Fibroblast of the aortic adventitia (primary cell): ENCODE measurements at regions not wholly inside any gene's neighbourhood (a gene's known extent, or its start where the extent isn't known, plus 50 kb on each side); places are given as distances from the start of the nearest gene placed in this dataset.

Experiments used
- DNase-seq: peaks from one replicate; pipeline ENCODE4 v3.0.0-alpha.2; 2010; ENCODE audit warnings: low read depth
- H3K4me3 ChIP-seq: 2 replicates; pipeline ENCODE4 v1.5.1; 2011; ENCODE audit warnings: low read depth, mild to moderate bottlenecking, control low read depth, low read length, moderate library complexity
- TF ChIP-seq, protein P1 (sequence below): IDR thresholded peaks from 2 replicates; pipeline ENCODE4 v1.5.1; 2011; ENCODE audit warnings: mild to moderate bottlenecking, low read length, control low read depth, inconsistent platforms; ENCODE audit not compliant: insufficient read depth

DNA sequence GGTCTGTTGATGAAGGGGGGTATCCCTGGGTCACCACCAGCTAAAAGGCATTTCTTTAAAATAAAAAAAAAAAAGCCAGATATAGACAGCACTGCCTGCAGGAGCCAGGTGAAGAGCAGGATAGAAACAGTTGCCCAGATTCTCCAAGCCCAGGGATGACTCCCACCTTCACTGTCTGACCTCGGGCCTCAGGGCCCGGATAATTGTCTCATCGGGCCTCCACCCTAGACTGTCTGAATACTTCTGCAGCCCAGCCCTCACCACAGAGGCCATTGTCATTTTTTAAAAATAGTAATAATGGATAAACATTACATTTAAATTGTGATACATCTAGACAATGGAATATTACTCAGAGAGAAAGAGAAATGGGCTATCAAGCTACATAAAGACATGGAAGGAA lies 92.8 kb upstream of the TNRC6C start:
- DNase-seq: no peak
- TF ChIP-seq, protein P1, sequence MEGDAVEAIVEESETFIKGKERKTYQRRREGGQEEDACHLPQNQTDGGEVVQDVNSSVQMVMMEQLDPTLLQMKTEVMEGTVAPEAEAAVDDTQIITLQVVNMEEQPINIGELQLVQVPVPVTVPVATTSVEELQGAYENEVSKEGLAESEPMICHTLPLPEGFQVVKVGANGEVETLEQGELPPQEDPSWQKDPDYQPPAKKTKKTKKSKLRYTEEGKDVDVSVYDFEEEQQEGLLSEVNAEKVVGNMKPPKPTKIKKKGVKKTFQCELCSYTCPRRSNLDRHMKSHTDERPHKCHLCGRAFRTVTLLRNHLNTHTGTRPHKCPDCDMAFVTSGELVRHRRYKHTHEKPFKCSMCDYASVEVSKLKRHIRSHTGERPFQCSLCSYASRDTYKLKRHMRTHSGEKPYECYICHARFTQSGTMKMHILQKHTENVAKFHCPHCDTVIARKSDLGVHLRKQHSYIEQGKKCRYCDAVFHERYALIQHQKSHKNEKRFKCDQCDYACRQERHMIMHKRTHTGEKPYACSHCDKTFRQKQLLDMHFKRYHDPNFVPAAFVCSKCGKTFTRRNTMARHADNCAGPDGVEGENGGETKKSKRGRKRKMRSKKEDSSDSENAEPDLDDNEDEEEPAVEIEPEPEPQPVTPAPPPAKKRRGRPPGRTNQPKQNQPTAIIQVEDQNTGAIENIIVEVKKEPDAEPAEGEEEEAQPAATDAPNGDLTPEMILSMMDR: no peak
- no peak overlapping the region for H3K4me3 ChIP-seq

DNA sequence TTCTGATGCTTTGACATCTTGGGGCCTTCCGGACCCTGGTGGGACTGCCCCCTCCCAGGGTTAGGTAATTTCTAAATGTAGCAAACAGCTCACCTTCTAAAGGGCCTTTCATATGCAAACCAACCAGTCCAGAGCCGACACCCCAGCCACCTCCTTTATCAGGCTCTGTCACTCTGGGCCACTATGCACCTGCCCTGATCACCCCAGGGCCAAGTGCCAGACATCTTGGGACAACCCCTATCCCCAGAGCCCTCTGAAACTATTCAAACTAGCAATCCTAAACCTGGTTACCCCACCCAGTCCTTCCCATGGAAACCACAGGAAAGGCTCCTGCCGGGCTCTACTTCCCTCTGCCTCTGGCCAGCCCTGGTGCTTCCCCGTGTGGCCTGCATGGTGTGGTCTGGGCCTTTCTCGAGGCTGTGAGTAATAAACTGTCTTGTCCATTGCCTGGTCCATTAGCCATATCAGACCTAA lies 91.2 kb upstream of the TNRC6C start:
- TF ChIP-seq, protein P1: no peak
- H3K4me3 ChIP-seq: no peak overlapping the region
- no peak for DNase-seq

DNA sequence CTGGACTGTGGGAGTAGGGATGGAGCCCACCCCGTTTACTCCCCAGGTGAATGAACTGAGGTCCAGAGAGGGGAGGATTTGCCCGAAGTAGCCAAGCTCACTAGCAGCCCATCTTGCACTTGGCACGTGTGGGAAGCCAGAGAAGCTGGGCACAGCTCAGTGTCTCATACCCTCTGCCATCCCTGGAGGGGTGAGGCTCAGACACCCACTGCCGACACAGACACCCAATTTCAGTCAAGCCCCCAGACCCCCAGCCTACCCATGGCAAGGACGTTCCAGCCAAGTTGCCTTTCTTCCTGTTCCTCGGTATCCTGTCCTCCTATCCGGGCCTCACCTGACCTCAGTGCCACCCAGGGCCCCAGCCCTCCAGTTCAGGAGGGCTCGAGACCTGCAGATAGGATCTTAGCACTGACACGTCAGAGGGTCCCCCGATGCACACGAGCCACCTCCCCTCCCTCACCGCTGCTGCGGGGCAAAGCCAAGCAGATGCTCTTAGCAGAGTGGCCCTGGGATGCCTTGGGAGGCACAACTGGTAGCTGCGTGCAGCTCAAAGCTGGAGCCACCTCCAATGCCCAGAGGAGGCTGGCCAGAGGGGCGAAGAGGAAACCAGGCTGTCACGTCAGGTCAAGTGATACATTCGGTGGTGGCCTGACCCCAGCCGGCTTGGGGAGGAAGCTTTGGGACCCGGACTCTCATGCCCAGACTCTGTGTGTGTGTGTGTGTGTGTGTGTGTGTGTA lies 90.4 kb upstream of the TNRC6C start:
- no peak for DNase-seq
- no peak overlapping the region for H3K4me3 ChIP-seq
- TF ChIP-seq, protein P1: no peak

DNA sequence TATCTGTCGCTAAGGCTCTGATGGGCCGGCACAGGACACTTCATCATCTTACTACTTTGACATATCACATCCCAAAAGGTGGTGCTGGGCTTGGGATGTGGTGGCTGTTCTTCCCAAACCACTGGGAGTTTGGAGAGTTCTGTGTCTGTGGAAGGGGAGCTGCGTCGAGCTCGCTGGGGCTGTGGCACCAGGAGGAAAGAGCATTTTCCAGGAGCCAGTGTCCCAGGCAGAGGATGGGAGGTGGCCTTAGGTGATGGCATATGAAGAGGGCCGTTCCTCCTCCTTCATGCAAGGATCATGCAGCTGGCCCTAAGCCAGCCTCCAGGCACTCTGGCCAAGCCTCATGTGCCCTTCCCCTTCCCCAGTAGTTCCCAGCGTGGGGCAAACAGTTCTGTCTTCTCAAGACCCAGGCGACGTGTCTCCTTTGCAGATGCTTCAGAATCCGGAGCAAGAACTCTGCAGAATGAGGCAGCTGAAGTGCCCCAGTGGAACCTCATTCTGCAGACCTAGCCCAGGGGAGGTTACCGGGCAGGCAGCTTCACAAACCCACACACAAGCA lies 89.4 kb upstream of the TNRC6C start:
- no peak for DNase-seq
- TF ChIP-seq, protein P1: no peak
- no peak overlapping the region for H3K4me3 ChIP-seq

DNA sequence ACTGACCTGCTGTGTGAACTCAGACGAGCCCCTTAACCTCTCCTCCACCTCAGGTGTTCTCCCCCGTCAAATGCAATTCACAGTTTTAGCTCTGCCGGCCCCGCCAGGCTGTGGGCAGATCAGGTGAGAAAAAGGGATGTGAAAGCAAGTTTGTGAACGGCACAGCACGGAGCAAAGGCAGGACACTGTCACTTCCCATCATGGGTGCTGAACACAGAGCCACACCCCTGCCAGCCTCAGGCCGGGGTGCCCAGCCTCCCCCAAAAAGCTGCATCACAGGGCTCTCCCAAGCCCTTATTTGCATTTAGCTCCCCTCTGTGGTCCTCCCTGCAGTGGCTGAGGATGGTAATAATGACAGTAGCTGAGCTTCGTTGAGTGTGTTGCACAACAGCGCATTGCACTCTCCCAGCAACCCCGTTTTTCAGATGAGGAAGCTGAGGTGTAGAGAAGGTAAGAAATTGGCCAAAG lies 88.8 kb upstream of the TNRC6C start:
- no peak for DNase-seq
- H3K4me3 ChIP-seq: no peak overlapping the region
- TF ChIP-seq, protein P1: no peak

DNA sequence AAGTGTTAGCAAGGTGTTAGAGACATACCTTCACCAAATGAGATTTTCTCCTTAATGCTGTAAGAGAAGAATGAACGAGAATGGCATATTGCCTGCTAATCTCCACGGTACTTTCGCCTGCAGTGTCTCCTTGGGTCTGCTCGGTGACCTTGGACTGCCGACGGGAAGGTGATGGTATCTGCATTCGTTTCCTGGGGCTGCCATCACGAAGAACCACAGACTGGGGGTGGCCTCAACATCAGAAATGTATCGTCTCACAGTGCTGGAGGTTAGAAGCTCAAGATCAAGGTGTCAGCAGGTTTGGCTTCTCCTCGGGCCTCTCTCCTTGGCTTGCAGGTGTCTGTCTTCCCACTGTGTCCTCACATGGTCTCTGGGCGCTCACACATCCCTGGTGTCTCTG lies 86.3 kb upstream of the TNRC6C start:
- DNase-seq: no peak
- TF ChIP-seq, protein P1: no peak

More for the DNA sequence above, 86.3 kb upstream of the TNRC6C start:
- H3K4me3 ChIP-seq: no peak overlapping the region
